ENCODE measurements at regions not wholly inside any gene's neighbourhood (a gene's known extent, or its start where the extent isn't known, plus 50 kb on each side); places are given as distances from the start of the nearest gene placed in this dataset.

DNA sequence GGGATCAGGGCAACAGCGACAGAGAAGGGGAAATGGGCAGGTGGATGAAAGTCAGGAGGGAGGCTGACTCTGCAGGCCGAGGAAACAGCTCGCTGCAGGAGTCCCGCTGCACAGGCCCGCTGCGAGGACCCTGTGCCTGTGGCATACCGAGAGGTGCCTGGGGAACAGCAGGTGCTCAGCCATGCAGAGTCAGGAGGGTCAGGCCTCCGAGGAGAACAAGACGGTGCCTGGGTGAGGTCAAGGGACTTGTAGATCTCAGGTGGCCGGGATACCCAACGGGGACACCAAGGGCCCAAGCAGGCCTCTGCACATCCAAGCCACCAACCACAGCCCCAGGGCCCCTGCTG, 67.5 kb downstream of the NCOR2 start:
- no peak for TF ChIP-seq POLR2A (IDR thresholded peaks at IDR 0.05)
- TF ChIP-seq, protein P1, sequence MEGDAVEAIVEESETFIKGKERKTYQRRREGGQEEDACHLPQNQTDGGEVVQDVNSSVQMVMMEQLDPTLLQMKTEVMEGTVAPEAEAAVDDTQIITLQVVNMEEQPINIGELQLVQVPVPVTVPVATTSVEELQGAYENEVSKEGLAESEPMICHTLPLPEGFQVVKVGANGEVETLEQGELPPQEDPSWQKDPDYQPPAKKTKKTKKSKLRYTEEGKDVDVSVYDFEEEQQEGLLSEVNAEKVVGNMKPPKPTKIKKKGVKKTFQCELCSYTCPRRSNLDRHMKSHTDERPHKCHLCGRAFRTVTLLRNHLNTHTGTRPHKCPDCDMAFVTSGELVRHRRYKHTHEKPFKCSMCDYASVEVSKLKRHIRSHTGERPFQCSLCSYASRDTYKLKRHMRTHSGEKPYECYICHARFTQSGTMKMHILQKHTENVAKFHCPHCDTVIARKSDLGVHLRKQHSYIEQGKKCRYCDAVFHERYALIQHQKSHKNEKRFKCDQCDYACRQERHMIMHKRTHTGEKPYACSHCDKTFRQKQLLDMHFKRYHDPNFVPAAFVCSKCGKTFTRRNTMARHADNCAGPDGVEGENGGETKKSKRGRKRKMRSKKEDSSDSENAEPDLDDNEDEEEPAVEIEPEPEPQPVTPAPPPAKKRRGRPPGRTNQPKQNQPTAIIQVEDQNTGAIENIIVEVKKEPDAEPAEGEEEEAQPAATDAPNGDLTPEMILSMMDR (IDR thresholded peaks at IDR 0.05) = no peak

All from right lobe of liver (tissue), 4 donors.